GM10266 (cell line): ENCODE measurements at regions not wholly inside any gene's neighbourhood (a gene's known extent, or its start where the extent isn't known, plus 50 kb on each side); places are given as distances from the start of the nearest gene placed in this dataset.

ENCODE experiments used
- DNase-seq: peaks from one replicate; pipeline ENCODE4 v3.0.0; 2012; ENCODE audit errors: extremely low spot score
- CTCF ChIP-seq: IDR thresholded peaks from 2 replicates; pipeline ENCODE4 v1.5.1; 2012; ENCODE audit warnings: mild to moderate bottlenecking, low read depth; ENCODE audit not compliant: control insufficient read depth, insufficient read depth; ENCODE audit errors: missing control alignments

GRCh38 chr10:118501637-118502440, 93.6 kb downstream of the PRLHR start:
- TF ChIP-seq CTCF = no peak
- DNase-seq = no peak

- no peak for TF ChIP-seq CTCF
- no peak for DNase-seq
Observed at GRCh38 chr10:118501171-118501570, 94.3 kb downstream of the PRLHR start.

GRCh38 chr10:118500477-118501104, 94.9 kb downstream of the PRLHR start:
- TF ChIP-seq CTCF = no peak
- no peak for DNase-seq

GRCh38 chr10:118499186-118499585, 96.3 kb downstream of the PRLHR start:
- no peak for DNase-seq
- no peak for TF ChIP-seq CTCF

- DNase-seq = no peak
- TF ChIP-seq CTCF = no peak
Observed at GRCh38 chr10:118498623-118499022, 96.8 kb downstream of the PRLHR start.

GRCh38 chr10:118497227-118497626, 98.2 kb downstream of the PRLHR start:
- TF ChIP-seq CTCF = no peak
- no peak for DNase-seq

- DNase-seq = no peak
- no peak for TF ChIP-seq CTCF
Observed at GRCh38 chr10:118496525-118496924, 98.9 kb downstream of the PRLHR start.
